WTC11 (cell line): ENCODE measurements at regions not wholly inside any gene's neighbourhood (a gene's known extent, or its start where the extent isn't known, plus 50 kb on each side); places are given as distances from the start of the nearest gene placed in this dataset.

Experiments
- ATAC-seq: fragments of 200-7000 bp; cut with Tn5 transposase; 2 replicates; pipeline ENCODE4 v1.10.0; 2021; ENCODE audit warnings: mild to moderate bottlenecking, moderate library complexity
- CTCF ChIA-PET: fragments of 300-600 bp; sonication (Branson Sonifier 250); formaldehyde crosslinking; loops from one replicate; lab custom pipeline; 2021; ENCODE audit warnings: antibody characterized with exemption; lab: Charles Lee
- POLR2A ChIA-PET: fragments of 350-600 bp; sonication (Branson Sonifier 250); formaldehyde crosslinking; loops from one replicate; lab custom pipeline; 2021; ENCODE audit warnings: antibody characterized with exemption; lab: Charles Lee
- DNase-seq: peaks from one replicate; pipeline ENCODE4 v3.0.0; 2021; ENCODE audit warnings: low spot score
- H3K27ac Mint-ChIP-seq: 2 replicates; pipeline ENCODE4 v1.8.0; 2021; ENCODE audit warnings: mixed read lengths
- H3K27me3 Mint-ChIP-seq: 2 replicates; pipeline ENCODE4 v1.8.0; 2021; ENCODE audit warnings: low read depth, mild to moderate bottlenecking, moderate library complexity, mixed read lengths
- H3K36me3 Mint-ChIP-seq: 2 replicates; pipeline ENCODE4 v1.8.0; 2021; ENCODE audit warnings: mixed read lengths
- H3K4me1 Mint-ChIP-seq: 2 replicates; pipeline ENCODE4 v1.8.0; 2022; ENCODE audit warnings: mixed read lengths
- H3K4me3 Mint-ChIP-seq: 2 replicates; pipeline ENCODE4 v1.8.0; 2021; ENCODE audit warnings: mild to moderate bottlenecking, moderate library complexity, mixed read lengths
- H3K9me3 Mint-ChIP-seq: 2 replicates; pipeline ENCODE4 v1.8.0; 2021; ENCODE audit warnings: mixed read lengths
- GABPB1 ChIP-seq: sonication (generic); formaldehyde crosslinking; IDR thresholded peaks from 2 replicates; pipeline ENCODE4 v1.8.1; 2023; ENCODE audit warnings: mild to moderate bottlenecking, missing genetic modification reagents
- IRF2 ChIP-seq: sonication (generic); formaldehyde crosslinking; IDR thresholded peaks from 2 replicates; pipeline ENCODE4 v1.8.0; 2022; ENCODE audit warnings: low read depth, missing genetic modification reagents, borderline replicate concordance
- KAT7 ChIP-seq: sonication (generic); formaldehyde crosslinking; IDR thresholded peaks from 2 replicates; pipeline ENCODE4 v1.8.1; 2023; ENCODE audit warnings: missing genetic modification reagents, mild to moderate bottlenecking, borderline replicate concordance
- ZBTB21 ChIP-seq: sonication (generic); formaldehyde crosslinking; IDR thresholded peaks from 2 replicates; pipeline ENCODE4 v1.8.1; 2023; ENCODE audit warnings: mild to moderate bottlenecking, missing genetic modification reagents, borderline replicate concordance
- ZNF416 ChIP-seq: fragments of 250-450 bp; sonication (Bioruptor Pico); IDR thresholded peaks from 2 replicates; pipeline ENCODE4 v1.9.0; 2021; ENCODE audit warnings: mild to moderate bottlenecking, inconsistent platforms
- ZNF671 ChIP-seq: fragments of 250-450 bp; sonication (Bioruptor Pico); IDR thresholded peaks from 2 replicates; pipeline ENCODE4 v1.8.0; 2021; ENCODE audit warnings: mild to moderate bottlenecking
- TF ChIP-seq, protein P1 (sequence below): sonication (generic); formaldehyde crosslinking; IDR thresholded peaks from 2 replicates; pipeline ENCODE4 v1.8.1; 2023; ENCODE audit warnings: mild to moderate bottlenecking, missing genetic modification reagents, borderline replicate concordance
- TF ChIP-seq, protein P2 (sequence below): fragments of 250-450 bp; sonication (Bioruptor Pico); IDR thresholded peaks from 2 replicates; pipeline ENCODE4 v1.9.0; 2021; ENCODE audit warnings: mild to moderate bottlenecking
- TF ChIP-seq, protein P3 (sequence below): sonication (generic); formaldehyde crosslinking; IDR thresholded peaks from 2 replicates; pipeline ENCODE4 v1.8.0; 2023; ENCODE audit warnings: mild to moderate bottlenecking, missing genetic modification reagents
- TF ChIP-seq, protein P4 (sequence below): fragments of 250-450 bp; sonication (Bioruptor Pico); IDR thresholded peaks from 2 replicates; pipeline ENCODE4 v1.8.0; 2021; ENCODE audit warnings: mild to moderate bottlenecking
- TF ChIP-seq, protein P5 (sequence below): sonication (generic); formaldehyde crosslinking; IDR thresholded peaks from 2 replicates; pipeline ENCODE4 v1.8.0; 2022; ENCODE audit warnings: mild to moderate bottlenecking, missing genetic modification reagents
- TF ChIP-seq, protein P6 (sequence below): fragments of 250-450 bp; sonication (Bioruptor Pico); IDR thresholded peaks from 2 replicates; pipeline ENCODE4 v2.1.2; 2022; ENCODE audit warnings: mild to moderate bottlenecking, moderate library complexity

DNA sequence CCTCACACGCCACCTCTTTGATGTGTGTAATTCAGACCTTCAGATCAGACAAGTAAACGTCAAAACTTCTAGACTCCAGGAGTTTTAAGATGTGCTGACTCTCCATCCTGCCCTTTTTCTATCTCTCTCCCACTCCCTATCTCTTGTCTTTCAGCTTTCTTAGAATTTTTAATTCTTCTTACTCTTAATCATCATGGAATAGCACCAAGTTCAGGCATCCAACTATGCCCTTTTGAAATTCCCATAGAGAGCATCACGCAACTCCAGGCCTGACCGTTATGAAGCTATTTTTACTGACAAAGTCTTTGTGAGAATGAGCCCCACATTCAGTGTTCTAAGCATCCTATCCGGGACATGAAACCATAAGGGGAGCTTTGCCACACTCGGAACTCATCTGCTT, 62.6 kb downstream of the CTAGE1 start:
- no peak overlapping the region for H3K27ac Mint-ChIP-seq
- no peaks in the 10 kb centered on the region for H3K9me3 Mint-ChIP-seq
- ChIA-PET POLR2A (no interaction called here), CTCF (no interaction called here)
- TF ChIP-seq ZNF416 (CRISPR knock-in tag) (no peak), ZNF671 (CRISPR knock-in tag) (no peak), GABPB1 (CRISPR knock-in tag) (no peak), ZBTB21 (CRISPR knock-in tag) (no peak), KAT7 (CRISPR knock-in tag) (no peak)
- TF ChIP-seq, protein P1, sequence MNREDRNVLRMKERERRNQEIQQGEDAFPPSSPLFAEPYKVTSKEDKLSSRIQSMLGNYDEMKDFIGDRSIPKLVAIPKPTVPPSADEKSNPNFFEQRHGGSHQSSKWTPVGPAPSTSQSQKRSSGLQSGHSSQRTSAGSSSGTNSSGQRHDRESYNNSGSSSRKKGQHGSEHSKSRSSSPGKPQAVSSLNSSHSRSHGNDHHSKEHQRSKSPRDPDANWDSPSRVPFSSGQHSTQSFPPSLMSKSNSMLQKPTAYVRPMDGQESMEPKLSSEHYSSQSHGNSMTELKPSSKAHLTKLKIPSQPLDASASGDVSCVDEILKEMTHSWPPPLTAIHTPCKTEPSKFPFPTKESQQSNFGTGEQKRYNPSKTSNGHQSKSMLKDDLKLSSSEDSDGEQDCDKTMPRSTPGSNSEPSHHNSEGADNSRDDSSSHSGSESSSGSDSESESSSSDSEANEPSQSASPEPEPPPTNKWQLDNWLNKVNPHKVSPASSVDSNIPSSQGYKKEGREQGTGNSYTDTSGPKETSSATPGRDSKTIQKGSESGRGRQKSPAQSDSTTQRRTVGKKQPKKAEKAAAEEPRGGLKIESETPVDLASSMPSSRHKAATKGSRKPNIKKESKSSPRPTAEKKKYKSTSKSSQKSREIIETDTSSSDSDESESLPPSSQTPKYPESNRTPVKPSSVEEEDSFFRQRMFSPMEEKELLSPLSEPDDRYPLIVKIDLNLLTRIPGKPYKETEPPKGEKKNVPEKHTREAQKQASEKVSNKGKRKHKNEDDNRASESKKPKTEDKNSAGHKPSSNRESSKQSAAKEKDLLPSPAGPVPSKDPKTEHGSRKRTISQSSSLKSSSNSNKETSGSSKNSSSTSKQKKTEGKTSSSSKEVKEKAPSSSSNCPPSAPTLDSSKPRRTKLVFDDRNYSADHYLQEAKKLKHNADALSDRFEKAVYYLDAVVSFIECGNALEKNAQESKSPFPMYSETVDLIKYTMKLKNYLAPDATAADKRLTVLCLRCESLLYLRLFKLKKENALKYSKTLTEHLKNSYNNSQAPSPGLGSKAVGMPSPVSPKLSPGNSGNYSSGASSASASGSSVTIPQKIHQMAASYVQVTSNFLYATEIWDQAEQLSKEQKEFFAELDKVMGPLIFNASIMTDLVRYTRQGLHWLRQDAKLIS (CRISPR knock-in tag), result no peak
- TF ChIP-seq, protein P2, sequence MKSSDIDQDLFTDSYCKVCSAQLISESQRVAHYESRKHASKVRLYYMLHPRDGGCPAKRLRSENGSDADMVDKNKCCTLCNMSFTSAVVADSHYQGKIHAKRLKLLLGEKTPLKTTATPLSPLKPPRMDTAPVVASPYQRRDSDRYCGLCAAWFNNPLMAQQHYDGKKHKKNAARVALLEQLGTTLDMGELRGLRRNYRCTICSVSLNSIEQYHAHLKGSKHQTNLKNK, result no peak
- TF ChIP-seq, protein P3, sequence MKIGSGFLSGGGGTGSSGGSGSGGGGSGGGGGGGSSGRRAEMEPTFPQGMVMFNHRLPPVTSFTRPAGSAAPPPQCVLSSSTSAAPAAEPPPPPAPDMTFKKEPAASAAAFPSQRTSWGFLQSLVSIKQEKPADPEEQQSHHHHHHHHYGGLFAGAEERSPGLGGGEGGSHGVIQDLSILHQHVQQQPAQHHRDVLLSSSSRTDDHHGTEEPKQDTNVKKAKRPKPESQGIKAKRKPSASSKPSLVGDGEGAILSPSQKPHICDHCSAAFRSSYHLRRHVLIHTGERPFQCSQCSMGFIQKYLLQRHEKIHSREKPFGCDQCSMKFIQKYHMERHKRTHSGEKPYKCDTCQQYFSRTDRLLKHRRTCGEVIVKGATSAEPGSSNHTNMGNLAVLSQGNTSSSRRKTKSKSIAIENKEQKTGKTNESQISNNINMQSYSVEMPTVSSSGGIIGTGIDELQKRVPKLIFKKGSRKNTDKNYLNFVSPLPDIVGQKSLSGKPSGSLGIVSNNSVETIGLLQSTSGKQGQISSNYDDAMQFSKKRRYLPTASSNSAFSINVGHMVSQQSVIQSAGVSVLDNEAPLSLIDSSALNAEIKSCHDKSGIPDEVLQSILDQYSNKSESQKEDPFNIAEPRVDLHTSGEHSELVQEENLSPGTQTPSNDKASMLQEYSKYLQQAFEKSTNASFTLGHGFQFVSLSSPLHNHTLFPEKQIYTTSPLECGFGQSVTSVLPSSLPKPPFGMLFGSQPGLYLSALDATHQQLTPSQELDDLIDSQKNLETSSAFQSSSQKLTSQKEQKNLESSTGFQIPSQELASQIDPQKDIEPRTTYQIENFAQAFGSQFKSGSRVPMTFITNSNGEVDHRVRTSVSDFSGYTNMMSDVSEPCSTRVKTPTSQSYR (CRISPR knock-in tag), result no peak
- TF ChIP-seq, protein P4, sequence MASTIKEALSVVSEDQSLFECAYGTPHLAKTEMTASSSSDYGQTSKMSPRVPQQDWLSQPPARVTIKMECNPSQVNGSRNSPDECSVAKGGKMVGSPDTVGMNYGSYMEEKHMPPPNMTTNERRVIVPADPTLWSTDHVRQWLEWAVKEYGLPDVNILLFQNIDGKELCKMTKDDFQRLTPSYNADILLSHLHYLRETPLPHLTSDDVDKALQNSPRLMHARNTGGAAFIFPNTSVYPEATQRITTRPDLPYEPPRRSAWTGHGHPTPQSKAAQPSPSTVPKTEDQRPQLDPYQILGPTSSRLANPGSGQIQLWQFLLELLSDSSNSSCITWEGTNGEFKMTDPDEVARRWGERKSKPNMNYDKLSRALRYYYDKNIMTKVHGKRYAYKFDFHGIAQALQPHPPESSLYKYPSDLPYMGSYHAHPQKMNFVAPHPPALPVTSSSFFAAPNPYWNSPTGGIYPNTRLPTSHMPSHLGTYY (CRISPR knock-in tag), result no peak
- TF ChIP-seq, protein P5, sequence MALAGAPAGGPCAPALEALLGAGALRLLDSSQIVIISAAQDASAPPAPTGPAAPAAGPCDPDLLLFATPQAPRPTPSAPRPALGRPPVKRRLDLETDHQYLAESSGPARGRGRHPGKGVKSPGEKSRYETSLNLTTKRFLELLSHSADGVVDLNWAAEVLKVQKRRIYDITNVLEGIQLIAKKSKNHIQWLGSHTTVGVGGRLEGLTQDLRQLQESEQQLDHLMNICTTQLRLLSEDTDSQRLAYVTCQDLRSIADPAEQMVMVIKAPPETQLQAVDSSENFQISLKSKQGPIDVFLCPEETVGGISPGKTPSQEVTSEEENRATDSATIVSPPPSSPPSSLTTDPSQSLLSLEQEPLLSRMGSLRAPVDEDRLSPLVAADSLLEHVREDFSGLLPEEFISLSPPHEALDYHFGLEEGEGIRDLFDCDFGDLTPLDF, result no peak
- DNase-seq (no peak), ATAC-seq (no peak)
- H3K36me3 Mint-ChIP-seq, result no peaks in the 10 kb centered on the region
- H3K27me3 Mint-ChIP-seq, result peaks cover 62% of the 10 kb centered on the region
- no peak overlapping the region for H3K4me3 Mint-ChIP-seq
- no peaks in the 10 kb centered on the region for H3K4me1 Mint-ChIP-seq

GRCh38 chr18:22349966-22350365, 67.7 kb downstream of the CTAGE1 start:
- Mint-ChIP-seq H3K9me3 (no peaks in the 10 kb centered on the region), H3K36me3 (no peaks in the 10 kb centered on the region)
- ChIA-PET CTCF (no interaction called here), POLR2A (no interaction called here)
- ATAC-seq, result no peak
- TF ChIP-seq KAT7 (CRISPR knock-in tag), result no peak
- no peak for TF ChIP-seq IRF2 (CRISPR knock-in tag)
- no peak for TF ChIP-seq ZNF671 (CRISPR knock-in tag)
- TF ChIP-seq, protein P6, sequence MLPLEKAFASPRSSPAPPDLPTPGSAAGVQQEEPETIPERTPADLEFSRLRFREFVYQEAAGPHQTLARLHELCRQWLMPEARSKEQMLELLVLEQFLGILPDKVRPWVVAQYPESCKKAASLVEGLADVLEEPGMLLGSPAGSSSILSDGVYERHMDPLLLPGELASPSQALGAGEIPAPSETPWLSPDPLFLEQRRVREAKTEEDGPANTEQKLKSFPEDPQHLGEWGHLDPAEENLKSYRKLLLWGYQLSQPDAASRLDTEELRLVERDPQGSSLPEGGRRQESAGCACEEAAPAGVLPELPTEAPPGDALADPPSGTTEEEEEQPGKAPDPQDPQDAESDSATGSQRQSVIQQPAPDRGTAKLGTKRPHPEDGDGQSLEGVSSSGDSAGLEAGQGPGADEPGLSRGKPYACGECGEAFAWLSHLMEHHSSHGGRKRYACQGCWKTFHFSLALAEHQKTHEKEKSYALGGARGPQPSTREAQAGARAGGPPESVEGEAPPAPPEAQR (CRISPR knock-in tag), result no peak
- TF ChIP-seq, all 79 proteins: peak for 0
- H3K4me3 Mint-ChIP-seq, result no peak overlapping the region; the same call in 1 of the 2 replicates
- H3K4me1 Mint-ChIP-seq, result peaks cover 35% of the 10 kb centered on the region
- no peak overlapping the region for H3K27ac Mint-ChIP-seq
- H3K27me3 Mint-ChIP-seq, result peaks cover 91% of the 10 kb centered on the region
- DNase-seq, result no peak
